Gastrocnemius medialis (tissue), 4 donors: ENCODE measurements at regions not wholly inside any gene's neighbourhood (a gene's known extent, or its start where the extent isn't known, plus 50 kb on each side); places are given as distances from the start of the nearest gene placed in this dataset.

ENCODE experiments used
- POLR2A ChIP-seq, 2 donors: fragments of 450-650 bp; IDR thresholded peaks; one replicate each; pipeline ENCODE4 v1.6.1; 2017; ENCODE audit warnings: antibody characterized with exemption in 2 of 2, mild to moderate bottlenecking in 2 of 2, moderate library complexity in 2 of 2
- TF ChIP-seq, protein P1 (sequence below), 5 experiments: fragments of 450-650 bp in 3 of 5; fragments of 200-600 bp in 2 of 5; sonication (generic) in 2 of 5; IDR thresholded peaks in 4 of 5; conservative IDR thresholded peaks in 1 of 5; 1 replicate in 4 of 5; 2 replicates in 1 of 5; pipeline ENCODE4 v1.5.1; 2016 to 2019; ENCODE audit warnings: antibody characterized with exemption in 5 of 5, mild to moderate bottlenecking in 3 of 5, moderate library complexity in 3 of 5

DNA sequence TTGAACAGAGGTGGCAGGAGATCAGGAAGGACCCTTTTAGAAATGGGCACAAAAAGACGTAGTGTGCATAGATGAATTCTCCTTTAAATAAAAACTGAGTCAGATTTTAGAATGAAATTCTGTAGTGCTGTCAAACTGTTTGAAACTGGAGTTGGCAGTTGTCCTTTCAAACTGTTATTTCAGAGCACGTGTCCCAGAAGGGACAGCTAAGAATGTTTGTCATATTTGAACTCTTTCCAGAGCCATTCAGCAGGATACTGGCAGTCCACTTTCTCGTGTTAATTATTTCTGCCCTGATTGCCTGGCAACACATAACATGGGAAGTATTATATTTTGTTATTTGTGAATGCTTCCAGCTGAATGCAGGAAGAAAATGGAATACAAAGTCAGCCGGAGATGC, 212.3 kb upstream of the DPYD start:
- TF ChIP-seq, protein P1, sequence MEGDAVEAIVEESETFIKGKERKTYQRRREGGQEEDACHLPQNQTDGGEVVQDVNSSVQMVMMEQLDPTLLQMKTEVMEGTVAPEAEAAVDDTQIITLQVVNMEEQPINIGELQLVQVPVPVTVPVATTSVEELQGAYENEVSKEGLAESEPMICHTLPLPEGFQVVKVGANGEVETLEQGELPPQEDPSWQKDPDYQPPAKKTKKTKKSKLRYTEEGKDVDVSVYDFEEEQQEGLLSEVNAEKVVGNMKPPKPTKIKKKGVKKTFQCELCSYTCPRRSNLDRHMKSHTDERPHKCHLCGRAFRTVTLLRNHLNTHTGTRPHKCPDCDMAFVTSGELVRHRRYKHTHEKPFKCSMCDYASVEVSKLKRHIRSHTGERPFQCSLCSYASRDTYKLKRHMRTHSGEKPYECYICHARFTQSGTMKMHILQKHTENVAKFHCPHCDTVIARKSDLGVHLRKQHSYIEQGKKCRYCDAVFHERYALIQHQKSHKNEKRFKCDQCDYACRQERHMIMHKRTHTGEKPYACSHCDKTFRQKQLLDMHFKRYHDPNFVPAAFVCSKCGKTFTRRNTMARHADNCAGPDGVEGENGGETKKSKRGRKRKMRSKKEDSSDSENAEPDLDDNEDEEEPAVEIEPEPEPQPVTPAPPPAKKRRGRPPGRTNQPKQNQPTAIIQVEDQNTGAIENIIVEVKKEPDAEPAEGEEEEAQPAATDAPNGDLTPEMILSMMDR (IDR thresholded peaks at IDR 0.05 in 4 of 5, conservative IDR thresholded peaks at IDR 0.05 in 1 of 5) = no peak
- TF ChIP-seq POLR2A (IDR thresholded peaks at IDR 0.05) = no peak
